Right lobe of liver (tissue), 4 donors: ENCODE measurements at regions not wholly inside any gene's neighbourhood (a gene's known extent, or its start where the extent isn't known, plus 50 kb on each side); places are given as distances from the start of the nearest gene placed in this dataset.

ENCODE experiments used
- POLR2A ChIP-seq: fragments of 450-650 bp; IDR thresholded peaks from one replicate; pipeline ENCODE4 v1.6.1; 2017; ENCODE audit warnings: antibody characterized with exemption, mild to moderate bottlenecking
- TF ChIP-seq, protein P1 (sequence below), 4 donors: fragments of 200-600 bp in 3 of 4; fragments of 450-650 bp in 1 of 4; IDR thresholded peaks; one replicate each; pipeline versions ENCODE4 v1.5.1 to v1.8.0; 2016 to 2022; ENCODE audit warnings: antibody characterized with exemption in 4 of 4, mild to moderate bottlenecking in 2 of 4
- donor health status: DM: no; HTN: no; CAD: no.
- donor health status: DM: no; HTN: no; CAD: no.
- donor health status: DM: no; HTN: yes; CAD: no.

DNA sequence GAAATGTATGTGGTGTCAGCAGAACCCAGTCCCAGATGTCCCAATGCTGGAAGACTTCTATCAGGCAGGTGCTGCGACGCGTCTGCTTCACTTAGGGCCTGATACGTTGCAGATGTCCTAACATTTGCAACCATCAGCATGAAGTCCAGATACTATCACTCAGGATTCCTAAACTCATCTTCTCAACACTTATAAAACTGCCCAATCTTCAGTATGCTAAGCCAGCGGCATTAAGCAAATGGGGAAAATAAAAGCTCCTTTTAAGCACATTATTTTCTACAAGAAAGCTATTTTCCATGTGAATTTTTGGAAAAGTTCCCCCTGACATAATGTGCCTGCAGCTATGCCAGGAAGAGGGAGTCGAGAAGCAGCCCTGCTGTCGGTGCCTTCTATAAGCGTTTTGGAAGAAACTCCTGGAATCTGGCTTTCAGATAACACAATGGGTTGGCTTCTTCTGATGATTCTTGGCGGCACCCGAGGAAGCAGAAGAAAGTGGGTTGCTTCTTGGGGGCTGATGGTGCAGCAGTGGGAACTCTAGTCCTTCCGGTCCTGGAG is 60.7 kb upstream of the ITGA6 start:
- TF ChIP-seq, protein P1, sequence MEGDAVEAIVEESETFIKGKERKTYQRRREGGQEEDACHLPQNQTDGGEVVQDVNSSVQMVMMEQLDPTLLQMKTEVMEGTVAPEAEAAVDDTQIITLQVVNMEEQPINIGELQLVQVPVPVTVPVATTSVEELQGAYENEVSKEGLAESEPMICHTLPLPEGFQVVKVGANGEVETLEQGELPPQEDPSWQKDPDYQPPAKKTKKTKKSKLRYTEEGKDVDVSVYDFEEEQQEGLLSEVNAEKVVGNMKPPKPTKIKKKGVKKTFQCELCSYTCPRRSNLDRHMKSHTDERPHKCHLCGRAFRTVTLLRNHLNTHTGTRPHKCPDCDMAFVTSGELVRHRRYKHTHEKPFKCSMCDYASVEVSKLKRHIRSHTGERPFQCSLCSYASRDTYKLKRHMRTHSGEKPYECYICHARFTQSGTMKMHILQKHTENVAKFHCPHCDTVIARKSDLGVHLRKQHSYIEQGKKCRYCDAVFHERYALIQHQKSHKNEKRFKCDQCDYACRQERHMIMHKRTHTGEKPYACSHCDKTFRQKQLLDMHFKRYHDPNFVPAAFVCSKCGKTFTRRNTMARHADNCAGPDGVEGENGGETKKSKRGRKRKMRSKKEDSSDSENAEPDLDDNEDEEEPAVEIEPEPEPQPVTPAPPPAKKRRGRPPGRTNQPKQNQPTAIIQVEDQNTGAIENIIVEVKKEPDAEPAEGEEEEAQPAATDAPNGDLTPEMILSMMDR (IDR thresholded peaks at IDR 0.05): no peak
- TF ChIP-seq POLR2A: no peak
